ENCODE measurements at regions not wholly inside any gene's neighbourhood (a gene's known extent, or its start where the extent isn't known, plus 50 kb on each side); places are given as distances from the start of the nearest gene placed in this dataset.
"Not testable (repeated sequence)": the region's sequence is repeated elsewhere in the genome, so short reads cannot be mapped to it uniquely, and the experiment has no call there.

DNA sequence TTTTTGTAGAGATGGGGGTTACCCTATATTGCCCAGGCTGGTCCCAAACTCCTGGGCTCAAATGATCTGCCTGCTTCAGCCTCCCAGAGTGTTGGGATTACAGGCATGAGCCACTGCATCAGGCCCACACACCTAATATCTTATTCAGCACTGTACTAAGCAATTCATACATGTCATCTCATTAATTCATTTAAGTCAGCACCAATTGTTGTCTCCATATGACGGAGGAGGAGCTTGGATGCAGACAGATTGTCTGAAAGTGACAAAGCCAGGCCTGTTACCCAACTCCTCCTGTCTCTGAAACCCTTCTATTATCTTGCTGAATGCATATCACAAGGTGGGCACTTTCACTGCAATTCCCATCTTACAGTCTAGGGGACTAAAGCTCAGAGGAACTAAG, 57.5 kb upstream of the ALX4 start:
- Histone ChIP-seq H3K9me3 (no peaks in the 10 kb centered on the region), H3K27me3 (ENCODE audit: low read depth) (peaks cover 14% of the 10 kb centered on the region), H3K27ac (no peak overlapping the region), H3K36me3 (no peaks in the 10 kb centered on the region), H3K4me3 (no peak overlapping the region), H3K4me1 (no peaks in the 10 kb centered on the region)
- TF ChIP-seq CTCF (IDR thresholded peaks at IDR 0.05), result no peak
- intact Hi-C loops (cut with DNase I), result no loop called here
- no peak for ATAC-seq
- DNase-seq, result no peak

GRCh38 chr11:44368886-44369285, 58.9 kb upstream of the ALX4 start:
- intact Hi-C loops (cut with DNase I), result no loop called here
- Histone ChIP-seq H3K4me1 (no peaks in the 10 kb centered on the region), H3K36me3 (no peaks in the 10 kb centered on the region), H3K27me3 (ENCODE audit: low read depth) (peaks cover 5% of the 10 kb centered on the region), H3K27ac (no peak overlapping the region), H3K9me3 (no peaks in the 10 kb centered on the region), H3K4me3 (no peak overlapping the region)
- no peak for ATAC-seq
- TF ChIP-seq CTCF (IDR thresholded peaks at IDR 0.05), result no peak
- no peak for DNase-seq

DNA sequence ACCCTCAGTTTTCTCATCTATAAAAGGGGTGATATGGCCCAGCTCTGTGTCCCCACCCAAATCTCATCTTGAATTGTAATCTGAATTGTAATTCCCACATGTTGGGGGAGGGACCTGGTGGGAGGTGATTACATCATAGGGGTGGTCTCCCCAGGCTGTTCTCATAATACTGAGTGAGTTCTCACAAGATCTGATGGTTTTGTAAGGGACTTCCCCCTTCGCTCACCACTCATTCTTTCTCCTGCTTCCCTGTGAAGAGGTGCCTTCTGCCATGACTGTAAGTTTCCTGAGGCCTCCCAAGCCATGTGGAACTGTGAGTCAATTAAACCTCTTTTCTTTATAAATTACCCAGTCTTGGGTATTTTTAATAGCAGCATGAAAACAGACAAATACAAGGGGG, 61.1 kb upstream of the ALX4 start:
- intact Hi-C loops (cut with DNase I); H3K4me1 ChIP-seq; H3K4me3 ChIP-seq: not testable (repeated sequence)

DNA sequence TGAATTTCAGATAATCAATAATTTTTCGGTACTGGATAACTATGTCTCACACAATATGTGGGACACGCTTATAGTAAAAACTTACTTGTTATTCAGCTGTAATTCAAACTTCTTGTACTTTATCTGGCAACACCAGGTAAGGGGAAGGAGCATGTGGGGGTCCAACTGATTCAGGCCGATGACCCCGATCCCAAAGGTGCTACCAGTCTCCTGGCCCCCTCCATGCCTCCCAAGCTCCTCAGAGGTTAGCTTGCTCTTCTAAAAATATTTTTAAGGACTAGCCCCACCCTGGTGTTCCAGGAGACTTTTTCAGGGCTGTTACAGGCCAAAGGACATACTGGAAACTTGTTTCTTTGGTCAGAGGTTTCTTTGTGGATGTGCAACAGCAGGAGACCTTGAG, 61.8 kb upstream of the ALX4 start:
- no peaks in the 10 kb centered on the region for H3K9me3 ChIP-seq
- H3K27ac ChIP-seq, result no peak overlapping the region
- H3K4me3 ChIP-seq, result no peak overlapping the region
- TF ChIP-seq CTCF (IDR thresholded peaks at IDR 0.05), result no peak
- no peaks in the 10 kb centered on the region for H3K27me3 ChIP-seq (ENCODE audit: low read depth)
- H3K36me3 ChIP-seq, result no peaks in the 10 kb centered on the region
- intact Hi-C loops (cut with DNase I), result no loop called here
- H3K4me1 ChIP-seq, result no peaks in the 10 kb centered on the region
- no peak for DNase-seq
- no peak for ATAC-seq

More for the DNA sequence above, 61.1 kb upstream of the ALX4 start:
- H3K27ac ChIP-seq; DNase-seq; ATAC-seq; H3K36me3 ChIP-seq; H3K9me3 ChIP-seq; H3K27me3 ChIP-seq (ENCODE audit: low read depth): not testable (repeated sequence)

GRCh38 chr11:44372989-44373388, 63.0 kb upstream of the ALX4 start:
- no peak for TF ChIP-seq CTCF (IDR thresholded peaks at IDR 0.05)
- Histone ChIP-seq H3K27me3 (ENCODE audit: low read depth) (no peaks in the 10 kb centered on the region), H3K27ac (no peak overlapping the region), H3K9me3 (no peaks in the 10 kb centered on the region), H3K4me1 (no peaks in the 10 kb centered on the region), H3K4me3 (no peak overlapping the region), H3K36me3 (no peaks in the 10 kb centered on the region)
- intact Hi-C loops (cut with DNase I), result no loop called here
- ATAC-seq (no peak), DNase-seq (no peak)

GRCh38 chr11:44374001-44374400, 64.1 kb upstream of the ALX4 start:
- Histone ChIP-seq H3K27ac (no peak overlapping the region), H3K36me3 (no peaks in the 10 kb centered on the region), H3K27me3 (ENCODE audit: low read depth) (no peaks in the 10 kb centered on the region), H3K4me1 (no peaks in the 10 kb centered on the region), H3K9me3 (no peaks in the 10 kb centered on the region), H3K4me3 (no peak overlapping the region)
- no peak for ATAC-seq
- DNase-seq, result no peak
- no peak for TF ChIP-seq CTCF (IDR thresholded peaks at IDR 0.05)
- intact Hi-C loops (cut with DNase I), result no loop called here
